DND-41 (cell line): ENCODE measurements at regions not wholly inside any gene's neighbourhood (a gene's known extent, or its start where the extent isn't known, plus 50 kb on each side); places are given as distances from the start of the nearest gene placed in this dataset.
A peak's percentile ranks its signal among the peaks of the same experiment; 100 is the strongest.

Experiments
- ATAC-seq: fragments of 200-7000 bp; cut with Tn5 transposase; 3 replicates; pipeline ENCODE4 v1.9.1; 2021; ENCODE audit warnings: low read depth; ENCODE audit not compliant: insufficient read depth
- DNase-seq: peaks from one replicate; pipeline ENCODE4 v3.0.0-alpha.2; 2020
- H2AFZ ChIP-seq: 2 replicates; pipeline ENCODE4 v1.6.0; 2012; ENCODE audit warnings: low read depth, low read length
- H3K27ac ChIP-seq: 2 replicates; pipeline ENCODE4 v1.5.1; 2012; ENCODE audit warnings: low read length, inconsistent platforms
- H3K27me3 ChIP-seq: fragments of 200-600 bp; sonication (generic); 2 replicates; pipeline ENCODE4 v1.6.0; 2012; ENCODE audit warnings: low read length, mild to moderate bottlenecking, inconsistent platforms; ENCODE audit not compliant: insufficient read depth, poor library complexity
- H3K36me3 ChIP-seq: 2 replicates; pipeline ENCODE4 v1.5.1; 2012; ENCODE audit warnings: low read length, inconsistent platforms; ENCODE audit not compliant: insufficient read depth
- H3K4me1 ChIP-seq: 2 replicates; pipeline ENCODE4 v1.5.1; 2012; ENCODE audit warnings: mild to moderate bottlenecking, low read length; ENCODE audit not compliant: insufficient read depth
- H3K4me2 ChIP-seq: 2 replicates; pipeline ENCODE4 v1.6.0; 2012; ENCODE audit warnings: mild to moderate bottlenecking, moderate library complexity, low read length, inconsistent platforms; ENCODE audit not compliant: insufficient read depth
- H3K4me3 ChIP-seq, 2 experiments: fragments of 200-600 bp in 1 of 2; shearing (Covaris generic) in 1 of 2; 2 replicates each; pipeline ENCODE4 v1.5.1; 2012 to 2016; ENCODE audit warnings: inconsistent platforms in 2 of 2, low read length in 2 of 2, mild to moderate bottlenecking in 2 of 2, low read depth in 1 of 2, moderate library complexity in 1 of 2
- H3K79me2 ChIP-seq: 2 replicates; pipeline ENCODE4 v1.6.0; 2012; ENCODE audit warnings: low read length, inconsistent platforms; ENCODE audit not compliant: insufficient read depth
- H3K9ac ChIP-seq: 2 replicates; pipeline ENCODE4 v1.6.0; 2012; ENCODE audit warnings: low read depth, mild to moderate bottlenecking, inconsistent platforms, low read length, moderate library complexity
- H3K9me3 ChIP-seq: 2 replicates; pipeline ENCODE4 v1.5.1; 2012; ENCODE audit warnings: low read length, moderate library complexity, mild to moderate bottlenecking, inconsistent platforms; ENCODE audit not compliant: insufficient read depth, severe bottlenecking
- H4K20me1 ChIP-seq: 2 replicates; pipeline ENCODE4 v1.6.0; 2012; ENCODE audit warnings: low read length; ENCODE audit not compliant: insufficient read depth
- EZH2 ChIP-seq: IDR thresholded peaks from 3 replicates; pipeline ENCODE4 v1.6.1; 2012; ENCODE audit warnings: borderline replicate concordance, low read depth, mild to moderate bottlenecking, moderate library complexity, low read length, inconsistent platforms; ENCODE audit not compliant: severe bottlenecking
- TF ChIP-seq, protein P1 (sequence below): IDR thresholded peaks from 2 replicates; pipeline ENCODE4 v1.5.1; 2012; ENCODE audit warnings: borderline replicate concordance, low read length, moderate library complexity, mild to moderate bottlenecking; ENCODE audit not compliant: poor library complexity, severe bottlenecking; ENCODE audit errors: extremely low read depth

DNA sequence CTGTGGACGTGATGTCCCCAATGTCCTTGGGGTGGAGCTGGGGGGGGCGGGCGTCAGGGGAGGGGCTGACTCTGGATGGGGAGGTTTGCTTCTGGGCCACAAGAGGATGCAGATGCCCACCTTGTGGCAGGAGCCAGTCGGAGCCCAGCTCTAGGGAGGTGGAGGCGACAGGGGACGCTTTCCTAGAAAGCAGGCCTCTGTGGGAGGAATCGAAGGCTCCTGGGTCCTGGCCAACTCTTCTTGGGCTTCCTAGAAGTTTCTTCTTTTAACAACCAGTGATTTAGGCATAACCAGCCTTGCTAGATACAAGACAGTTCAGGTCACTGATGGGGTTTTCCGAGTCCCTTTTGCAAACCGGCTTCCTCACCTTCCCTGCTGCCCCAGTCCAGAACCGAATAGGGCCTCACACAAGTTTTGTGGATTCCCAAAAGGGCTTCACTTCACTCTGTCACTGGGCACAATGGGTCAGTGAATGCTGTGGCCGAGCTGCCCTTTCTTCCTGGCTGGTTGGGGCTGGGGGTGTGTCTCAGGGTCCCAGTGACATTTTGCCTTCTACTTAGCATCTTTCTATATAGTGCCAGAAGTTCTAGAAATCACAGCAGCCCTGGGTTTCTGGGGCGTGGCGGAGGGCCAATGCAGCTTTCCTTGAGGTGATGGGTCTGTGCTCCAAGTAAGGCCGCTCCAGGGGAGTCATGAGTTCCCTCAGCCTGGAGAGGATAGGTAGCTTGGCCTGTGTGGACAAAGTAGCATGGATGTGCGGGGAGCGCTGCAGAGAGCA lies 78.4 kb upstream of the FOXP4 start:
- no peak for ATAC-seq
- Histone ChIP-seq H3K79me2 (no peaks in the 10 kb centered on the region), H2AFZ (no peak overlapping the region), H3K4me3 (no peak overlapping the region), H3K27ac (no peak overlapping the region), H3K36me3 (no peaks in the 10 kb centered on the region), H3K4me1 (no peaks in the 10 kb centered on the region), H3K9ac (no peak overlapping the region), H4K20me1 (no peaks in the 10 kb centered on the region), H3K4me2 (no peak overlapping the region), H3K27me3 (no peaks in the 10 kb centered on the region), H3K9me3 (no peaks in the 10 kb centered on the region)
- TF ChIP-seq EZH2, result no peak
- TF ChIP-seq, protein P1, sequence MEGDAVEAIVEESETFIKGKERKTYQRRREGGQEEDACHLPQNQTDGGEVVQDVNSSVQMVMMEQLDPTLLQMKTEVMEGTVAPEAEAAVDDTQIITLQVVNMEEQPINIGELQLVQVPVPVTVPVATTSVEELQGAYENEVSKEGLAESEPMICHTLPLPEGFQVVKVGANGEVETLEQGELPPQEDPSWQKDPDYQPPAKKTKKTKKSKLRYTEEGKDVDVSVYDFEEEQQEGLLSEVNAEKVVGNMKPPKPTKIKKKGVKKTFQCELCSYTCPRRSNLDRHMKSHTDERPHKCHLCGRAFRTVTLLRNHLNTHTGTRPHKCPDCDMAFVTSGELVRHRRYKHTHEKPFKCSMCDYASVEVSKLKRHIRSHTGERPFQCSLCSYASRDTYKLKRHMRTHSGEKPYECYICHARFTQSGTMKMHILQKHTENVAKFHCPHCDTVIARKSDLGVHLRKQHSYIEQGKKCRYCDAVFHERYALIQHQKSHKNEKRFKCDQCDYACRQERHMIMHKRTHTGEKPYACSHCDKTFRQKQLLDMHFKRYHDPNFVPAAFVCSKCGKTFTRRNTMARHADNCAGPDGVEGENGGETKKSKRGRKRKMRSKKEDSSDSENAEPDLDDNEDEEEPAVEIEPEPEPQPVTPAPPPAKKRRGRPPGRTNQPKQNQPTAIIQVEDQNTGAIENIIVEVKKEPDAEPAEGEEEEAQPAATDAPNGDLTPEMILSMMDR, result no peak
- DNase-seq, result no peak

DNA sequence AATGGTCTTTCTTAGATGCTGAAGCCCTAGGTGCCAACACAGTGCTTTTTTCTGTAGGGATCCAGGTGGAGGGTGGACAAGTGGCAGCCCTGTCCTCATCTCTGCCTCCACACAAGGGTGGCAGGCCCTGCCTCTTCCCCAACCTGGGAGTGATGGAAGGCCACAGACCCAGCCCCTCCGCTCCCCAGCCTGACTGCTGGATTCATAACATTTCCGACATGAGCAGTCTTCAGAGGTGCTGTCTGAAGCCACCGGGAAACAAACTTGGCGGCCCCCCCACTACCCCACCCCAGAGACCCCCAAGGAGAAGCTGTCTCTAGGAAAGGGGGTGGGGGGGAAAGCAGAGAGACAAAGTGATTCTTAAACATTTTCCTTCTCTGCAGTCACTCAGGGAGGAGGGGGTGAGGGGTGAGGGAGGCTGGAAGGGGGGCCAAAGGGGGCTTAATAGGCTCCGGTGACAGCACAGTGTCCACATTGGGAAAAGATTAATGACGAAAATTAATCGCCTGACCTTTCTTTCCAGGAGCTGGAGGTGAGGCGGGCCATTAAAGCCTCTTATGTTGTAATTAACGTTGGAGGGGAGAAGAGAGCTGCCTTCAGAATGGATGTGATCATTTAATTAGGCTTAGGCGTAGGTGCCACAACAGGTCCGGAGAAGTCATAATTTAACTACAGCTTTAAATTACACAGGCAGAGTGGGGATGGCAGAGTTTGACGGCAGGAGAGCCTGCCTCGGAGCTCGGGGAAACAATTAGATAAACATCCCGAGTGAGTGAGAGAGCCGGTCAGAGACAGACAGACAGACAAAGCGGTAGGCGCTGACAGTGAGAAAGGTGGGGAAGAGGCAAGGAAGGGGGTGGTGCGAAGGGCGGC lies 76.8 kb upstream of the FOXP4 start:
- H3K4me2 ChIP-seq, result no peak overlapping the region

DNA sequence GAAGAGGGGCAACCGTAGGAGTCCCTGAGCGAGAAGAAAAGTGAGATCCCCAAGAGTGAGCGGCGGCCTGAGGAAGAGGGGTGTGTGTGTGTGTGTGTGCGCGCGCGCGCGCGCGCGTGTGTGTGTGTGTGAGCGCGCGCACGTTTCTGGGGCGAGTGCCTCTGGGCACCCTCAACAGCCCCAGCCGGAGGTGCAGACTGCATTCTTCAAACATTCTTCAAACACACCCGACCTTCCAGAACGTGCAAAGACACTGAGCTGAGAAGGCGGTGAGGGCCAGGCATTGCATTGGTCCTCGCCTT lies 76.2 kb upstream of the FOXP4 start:
- H3K9me3 ChIP-seq, result no peaks in the 10 kb centered on the region
- no peaks in the 10 kb centered on the region for H3K36me3 ChIP-seq
- no peaks in the 10 kb centered on the region for H3K79me2 ChIP-seq
- no peaks in the 10 kb centered on the region for H4K20me1 ChIP-seq
- ATAC-seq (peak; percentile 24; the same call in 1 of the 3 replicates), DNase-seq (no peak)
- no peak overlapping the region for H3K4me2 ChIP-seq
- H3K4me1 ChIP-seq, result no peaks in the 10 kb centered on the region
- no peaks in the 10 kb centered on the region for H3K27me3 ChIP-seq
- H3K27ac ChIP-seq, result no peak overlapping the region
- no peak overlapping the region for H3K9ac ChIP-seq
- no peak for TF ChIP-seq EZH2
- TF ChIP-seq, protein P1, result no peak
- no peak overlapping the region for H3K4me3 ChIP-seq
- H2AFZ ChIP-seq, result no peak overlapping the region

More for the DNA sequence above, 76.8 kb upstream of the FOXP4 start:
- no peaks in the 10 kb centered on the region for H4K20me1 ChIP-seq
- no peak overlapping the region for H3K4me3 ChIP-seq
- DNase-seq (no peak), ATAC-seq (no peak; the same call in 2 of the 3 replicates)
- no peaks in the 10 kb centered on the region for H3K9me3 ChIP-seq
- no peak overlapping the region for H2AFZ ChIP-seq
- H3K27me3 ChIP-seq, result no peaks in the 10 kb centered on the region
- no peak overlapping the region for H3K9ac ChIP-seq
- H3K4me1 ChIP-seq, result no peaks in the 10 kb centered on the region
- TF ChIP-seq, protein P1, result no peak
- TF ChIP-seq EZH2, result no peak
- H3K27ac ChIP-seq, result no peak overlapping the region
- no peaks in the 10 kb centered on the region for H3K36me3 ChIP-seq
- H3K79me2 ChIP-seq, result no peaks in the 10 kb centered on the region
